Stomach (tissue), 8 donors: ENCODE measurements at regions not wholly inside any gene's neighbourhood (a gene's known extent, or its start where the extent isn't known, plus 50 kb on each side); places are given as distances from the start of the nearest gene placed in this dataset.
A peak's percentile ranks its signal among the peaks of the same experiment; 100 is the strongest.

ENCODE experiments used
- DNase-seq, 2 donors: peaks; one replicate each; pipeline versions ENCODE4 v3.0.0 to v3.0.0-alpha.2; 2013 to 2019
- H3K27ac ChIP-seq, 5 donors: fragments of 200-600 bp in 4 of 5; sonication (generic) in 4 of 5; one replicate each; pipeline ENCODE4 v1.5.1; 2013 to 2019; ENCODE audit warnings: mild to moderate bottlenecking in 1 of 5, moderate library complexity in 1 of 5
- H3K27me3 ChIP-seq, 3 donors: fragments of 200-600 bp; sonication (generic); one replicate each; pipeline ENCODE4 v1.5.1; 2017 to 2019; ENCODE audit warnings: mixed run types in 1 of 3
- H3K36me3 ChIP-seq, 4 donors: fragments of 200-600 bp; sonication (generic); 1 replicate in 3 of 4; 2 replicates in 1 of 4; pipeline ENCODE4 v1.5.1; 2016 to 2019
- H3K4me1 ChIP-seq, 4 donors: fragments of 200-600 bp; sonication (generic); one replicate each; pipeline ENCODE4 v1.5.1; 2016 to 2019
- H3K4me3 ChIP-seq, 4 donors: fragments of 200-600 bp; sonication (generic) in 3 of 4; one replicate each; pipeline ENCODE4 v1.5.1; 2016 to 2019; ENCODE audit warnings: mild to moderate bottlenecking in 1 of 4
- H3K9me3 ChIP-seq, 4 donors: fragments of 200-600 bp; sonication (generic); one replicate each; pipeline ENCODE4 v1.5.1; 2016 to 2019
- EP300 ChIP-seq: sonication (generic); formaldehyde crosslinking; IDR thresholded peaks from one replicate; pipeline ENCODE4 v1.6.1; 2017; ENCODE audit warnings: antibody characterized with exemption
- POLR2A ChIP-seq, 4 donors: fragments of 450-650 bp; IDR thresholded peaks; one replicate each; pipeline ENCODE4 v1.6.1; 2016; ENCODE audit warnings: antibody characterized with exemption in 4 of 4, control low read depth in 2 of 4, mild to moderate bottlenecking in 1 of 4, moderate library complexity in 1 of 4
- POLR2AphosphoS5 ChIP-seq, 3 donors: sonication (generic); formaldehyde crosslinking; IDR thresholded peaks; one replicate each; pipeline ENCODE4 v1.6.1; 2016; ENCODE audit warnings: antibody characterized with exemption in 3 of 3
- WGBS, 5 donors: extraction: QIAGEN DNeasy Blood & Tissue Kit in 3 of 5; methylation state at CpG; one replicate each; pipeline versions ENCODE4 v1.1.5 to v1.1.7; 2013 to 2018; 5-methylcytosine and 5-hydroxymethylcytosine counted together
- intact Hi-C: fragments of 100-400 bp; cut with DNase I; formaldehyde crosslinking; loops from one replicate; pipeline ENCODE4 v1.15.1; 2023; ENCODE audit warnings: low total_unique reads
- TF ChIP-seq, protein P1 (sequence below), 7 experiments: fragments of 450-650 bp in 4 of 7; fragments of 200-600 bp in 3 of 7; sonication (generic) in 3 of 7; IDR thresholded peaks; one replicate each; pipeline ENCODE4 v1.5.1; 2016 to 2019; ENCODE audit warnings: antibody characterized with exemption in 7 of 7, control low read depth in 2 of 7, mild to moderate bottlenecking in 1 of 7
- donor health status: healthy with polysubstance abuse.
- donor health status: Bipolar disorder and iron deficiency.
- donor health status: healthy.

GRCh38 chr12:87815771-87816585 lies 213.2 kb downstream of the C12orf50 start:
- 72 to 87% (median 77%) methylated on average over 6 of the region's 6 CpGs for WGBS, 5 donors

DNA sequence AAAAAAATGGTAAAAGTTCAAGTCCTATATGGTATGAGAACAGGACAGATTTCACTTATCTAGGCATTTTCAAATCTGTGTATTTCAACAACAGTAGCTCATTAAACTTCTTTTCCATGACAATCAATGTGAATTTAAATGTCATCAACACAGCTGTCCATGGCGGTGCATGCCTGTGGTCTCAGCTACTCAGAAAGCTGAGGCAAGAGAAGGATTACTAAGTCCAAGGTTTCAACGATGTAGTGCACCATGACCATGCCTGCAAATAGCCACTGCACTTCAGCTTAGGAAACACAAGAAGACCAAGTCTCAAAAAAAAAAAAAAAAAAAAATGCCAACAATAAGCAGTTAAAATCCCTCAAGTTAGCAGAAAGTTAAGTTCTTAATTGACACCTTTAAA lies 214.6 kb downstream of the C12orf50 start:
- no peak overlapping the region for H3K27ac ChIP-seq
- TF ChIP-seq POLR2A (IDR thresholded peaks at IDR 0.05), result no peak
- TF ChIP-seq EP300, result no peak
- TF ChIP-seq, protein P1, sequence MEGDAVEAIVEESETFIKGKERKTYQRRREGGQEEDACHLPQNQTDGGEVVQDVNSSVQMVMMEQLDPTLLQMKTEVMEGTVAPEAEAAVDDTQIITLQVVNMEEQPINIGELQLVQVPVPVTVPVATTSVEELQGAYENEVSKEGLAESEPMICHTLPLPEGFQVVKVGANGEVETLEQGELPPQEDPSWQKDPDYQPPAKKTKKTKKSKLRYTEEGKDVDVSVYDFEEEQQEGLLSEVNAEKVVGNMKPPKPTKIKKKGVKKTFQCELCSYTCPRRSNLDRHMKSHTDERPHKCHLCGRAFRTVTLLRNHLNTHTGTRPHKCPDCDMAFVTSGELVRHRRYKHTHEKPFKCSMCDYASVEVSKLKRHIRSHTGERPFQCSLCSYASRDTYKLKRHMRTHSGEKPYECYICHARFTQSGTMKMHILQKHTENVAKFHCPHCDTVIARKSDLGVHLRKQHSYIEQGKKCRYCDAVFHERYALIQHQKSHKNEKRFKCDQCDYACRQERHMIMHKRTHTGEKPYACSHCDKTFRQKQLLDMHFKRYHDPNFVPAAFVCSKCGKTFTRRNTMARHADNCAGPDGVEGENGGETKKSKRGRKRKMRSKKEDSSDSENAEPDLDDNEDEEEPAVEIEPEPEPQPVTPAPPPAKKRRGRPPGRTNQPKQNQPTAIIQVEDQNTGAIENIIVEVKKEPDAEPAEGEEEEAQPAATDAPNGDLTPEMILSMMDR (IDR thresholded peaks at IDR 0.05), result no peak
- TF ChIP-seq POLR2AphosphoS5 (IDR thresholded peaks at IDR 0.05), result no peak
- WGBS, 5 donors, result 67 to 93% (median 86%) methylated on average over 2 of the region's 2 CpGs
- H3K27me3 ChIP-seq, result no peaks in the 10 kb centered on the region
- no peaks in the 10 kb centered on the region for H3K4me1 ChIP-seq
- H3K4me3 ChIP-seq, result no peak overlapping the region
- no peaks in the 10 kb centered on the region for H3K9me3 ChIP-seq
- no peak for DNase-seq
- intact Hi-C loops, result no loop called here
- H3K36me3 ChIP-seq, result no peaks in the 10 kb centered on the region

More at GRCh38 chr12:87815771-87816585, 213.2 kb downstream of the C12orf50 start:
- H3K27ac ChIP-seq, result no peak overlapping the region
- no peaks in the 10 kb centered on the region for H3K27me3 ChIP-seq
- H3K4me1 ChIP-seq, result no peaks in the 10 kb centered on the region
- H3K36me3 ChIP-seq, result no peaks in the 10 kb centered on the region
- intact Hi-C loops, result no loop called here
- H3K4me3 ChIP-seq, result no peak overlapping the region
- peak in 1 of 2 donors; percentile 10 for DNase-seq
- TF ChIP-seq, protein P1 (IDR thresholded peaks at IDR 0.05), result no peak
- TF ChIP-seq POLR2AphosphoS5 (IDR thresholded peaks at IDR 0.05), result no peak
- H3K9me3 ChIP-seq, result no peaks in the 10 kb centered on the region

GRCh38 chr12:87813476-87814234 lies 215.5 kb downstream of the C12orf50 start:
- H3K4me3 ChIP-seq, result no peak overlapping the region
- H3K36me3 ChIP-seq, result no peaks in the 10 kb centered on the region
- no peak for DNase-seq
- H3K9me3 ChIP-seq, result no peaks in the 10 kb centered on the region
- H3K27ac ChIP-seq, result no peak overlapping the region
- intact Hi-C loops, result no loop called here
- H3K27me3 ChIP-seq, result no peaks in the 10 kb centered on the region
- TF ChIP-seq, protein P1 (IDR thresholded peaks at IDR 0.05), result no peak
- TF ChIP-seq POLR2AphosphoS5 (IDR thresholded peaks at IDR 0.05), result no peak
- TF ChIP-seq EP300, result no peak
- no peak for TF ChIP-seq POLR2A (IDR thresholded peaks at IDR 0.05)
- no peaks in the 10 kb centered on the region for H3K4me1 ChIP-seq

GRCh38 chr12:87812681-87813080 lies 216.5 kb downstream of the C12orf50 start:
- no peaks in the 10 kb centered on the region for H3K4me1 ChIP-seq
- intact Hi-C loops, result no loop called here
- no peaks in the 10 kb centered on the region for H3K36me3 ChIP-seq
- no peak overlapping the region for H3K4me3 ChIP-seq
- no peak for TF ChIP-seq POLR2AphosphoS5 (IDR thresholded peaks at IDR 0.05)
- TF ChIP-seq EP300, result no peak
- TF ChIP-seq POLR2A (IDR thresholded peaks at IDR 0.05), result no peak
- TF ChIP-seq, protein P1 (IDR thresholded peaks at IDR 0.05), result no peak
- no peaks in the 10 kb centered on the region for H3K9me3 ChIP-seq
- no peak for DNase-seq
- no peak overlapping the region for H3K27ac ChIP-seq
- WGBS, 5 donors, result 49 to 71% (median 69%) methylated on average over 2 of the region's 2 CpGs
- no peaks in the 10 kb centered on the region for H3K27me3 ChIP-seq
